ENCODE measurements at regions not wholly inside any gene's neighbourhood (a gene's known extent, or its start where the extent isn't known, plus 50 kb on each side); places are given as distances from the start of the nearest gene placed in this dataset.

DNA sequence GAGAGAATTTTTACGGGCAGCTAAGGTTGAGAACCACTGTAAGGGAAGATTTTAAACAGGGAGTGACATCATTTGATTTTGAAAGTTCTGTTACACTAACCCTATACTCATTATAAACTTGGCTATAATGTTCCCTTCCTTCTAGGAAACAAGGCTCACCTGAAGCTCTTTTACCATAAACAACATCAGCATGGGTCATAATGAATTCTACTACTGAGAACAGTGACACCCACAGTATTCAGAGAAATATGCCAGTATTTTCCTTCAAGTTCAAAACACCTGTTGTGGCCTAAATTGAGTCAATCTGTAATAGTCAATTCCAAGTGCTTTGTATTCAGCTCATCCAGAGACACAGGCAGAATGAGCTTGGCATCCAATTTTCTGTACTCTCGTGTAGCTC, 175.3 kb upstream of the STT3B start:
- Histone ChIP-seq H3K4me3 (ENCODE audit: insufficient read depth, low read length) (no peak overlapping the region), H4K20me1 (ENCODE audit: insufficient read depth, low read length) (no peaks in the 10 kb centered on the region), H3K79me2 (ENCODE audit: insufficient read depth, low read length) (no peaks in the 10 kb centered on the region), H3K27me3 (ENCODE audit: insufficient read depth, low read length) (no peaks in the 10 kb centered on the region), H3K27ac (ENCODE audit: low read depth, low read length) (no peak overlapping the region), H3K4me2 (ENCODE audit: insufficient read depth, low read length) (no peak overlapping the region), H2AFZ (ENCODE audit: low read length) (no peak overlapping the region), H3K36me3 (ENCODE audit: insufficient read depth, low read length) (no peaks in the 10 kb centered on the region), H3K9me3 (ENCODE audit: low read depth, low read length) (no peaks in the 10 kb centered on the region), H3K4me1 (ENCODE audit: insufficient read depth, low read length) (peaks cover 25% of the 10 kb centered on the region)
- DNase-seq (ENCODE audit: insufficient read length, low spot score, missing footprints) = no peak
- TF ChIP-seq, protein P1, sequence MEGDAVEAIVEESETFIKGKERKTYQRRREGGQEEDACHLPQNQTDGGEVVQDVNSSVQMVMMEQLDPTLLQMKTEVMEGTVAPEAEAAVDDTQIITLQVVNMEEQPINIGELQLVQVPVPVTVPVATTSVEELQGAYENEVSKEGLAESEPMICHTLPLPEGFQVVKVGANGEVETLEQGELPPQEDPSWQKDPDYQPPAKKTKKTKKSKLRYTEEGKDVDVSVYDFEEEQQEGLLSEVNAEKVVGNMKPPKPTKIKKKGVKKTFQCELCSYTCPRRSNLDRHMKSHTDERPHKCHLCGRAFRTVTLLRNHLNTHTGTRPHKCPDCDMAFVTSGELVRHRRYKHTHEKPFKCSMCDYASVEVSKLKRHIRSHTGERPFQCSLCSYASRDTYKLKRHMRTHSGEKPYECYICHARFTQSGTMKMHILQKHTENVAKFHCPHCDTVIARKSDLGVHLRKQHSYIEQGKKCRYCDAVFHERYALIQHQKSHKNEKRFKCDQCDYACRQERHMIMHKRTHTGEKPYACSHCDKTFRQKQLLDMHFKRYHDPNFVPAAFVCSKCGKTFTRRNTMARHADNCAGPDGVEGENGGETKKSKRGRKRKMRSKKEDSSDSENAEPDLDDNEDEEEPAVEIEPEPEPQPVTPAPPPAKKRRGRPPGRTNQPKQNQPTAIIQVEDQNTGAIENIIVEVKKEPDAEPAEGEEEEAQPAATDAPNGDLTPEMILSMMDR (IDR thresholded peaks at IDR 0.05; ENCODE audit: extremely low read depth, low read depth, low read length) = no peak

DNA sequence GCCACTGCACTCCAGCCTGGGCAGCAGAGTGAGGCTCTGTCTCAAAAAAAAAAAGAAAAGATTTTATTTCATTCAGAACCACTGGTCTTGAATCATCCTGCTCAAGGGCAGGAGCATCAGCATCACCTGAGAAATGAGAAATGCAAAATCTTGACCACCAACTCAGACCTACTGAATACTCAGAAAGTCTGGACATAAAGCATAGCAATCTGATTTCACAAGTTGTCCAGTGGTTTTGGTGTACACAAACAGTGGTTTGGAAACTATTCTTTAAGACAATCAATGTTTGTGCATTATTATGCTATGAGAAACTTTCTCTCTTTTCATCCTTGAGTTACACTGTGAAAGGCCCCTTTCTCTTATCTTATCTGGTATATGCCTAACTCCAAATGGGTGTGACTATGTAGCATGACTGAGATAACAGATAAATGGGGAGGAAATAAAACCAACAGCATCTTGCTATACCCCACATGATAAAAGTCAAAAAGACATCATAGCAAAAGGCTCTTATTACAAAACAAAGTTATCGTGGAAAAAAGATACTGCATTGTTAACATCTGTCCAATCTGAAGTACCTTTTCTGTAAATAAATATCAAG, 174.2 kb upstream of the STT3B start:
- H3K4me3 ChIP-seq (ENCODE audit: insufficient read depth, low read length) = no peak overlapping the region
- no peaks in the 10 kb centered on the region for H3K27me3 ChIP-seq (ENCODE audit: insufficient read depth, low read length)
- no peak for DNase-seq (ENCODE audit: insufficient read length, low spot score, missing footprints)

DNA sequence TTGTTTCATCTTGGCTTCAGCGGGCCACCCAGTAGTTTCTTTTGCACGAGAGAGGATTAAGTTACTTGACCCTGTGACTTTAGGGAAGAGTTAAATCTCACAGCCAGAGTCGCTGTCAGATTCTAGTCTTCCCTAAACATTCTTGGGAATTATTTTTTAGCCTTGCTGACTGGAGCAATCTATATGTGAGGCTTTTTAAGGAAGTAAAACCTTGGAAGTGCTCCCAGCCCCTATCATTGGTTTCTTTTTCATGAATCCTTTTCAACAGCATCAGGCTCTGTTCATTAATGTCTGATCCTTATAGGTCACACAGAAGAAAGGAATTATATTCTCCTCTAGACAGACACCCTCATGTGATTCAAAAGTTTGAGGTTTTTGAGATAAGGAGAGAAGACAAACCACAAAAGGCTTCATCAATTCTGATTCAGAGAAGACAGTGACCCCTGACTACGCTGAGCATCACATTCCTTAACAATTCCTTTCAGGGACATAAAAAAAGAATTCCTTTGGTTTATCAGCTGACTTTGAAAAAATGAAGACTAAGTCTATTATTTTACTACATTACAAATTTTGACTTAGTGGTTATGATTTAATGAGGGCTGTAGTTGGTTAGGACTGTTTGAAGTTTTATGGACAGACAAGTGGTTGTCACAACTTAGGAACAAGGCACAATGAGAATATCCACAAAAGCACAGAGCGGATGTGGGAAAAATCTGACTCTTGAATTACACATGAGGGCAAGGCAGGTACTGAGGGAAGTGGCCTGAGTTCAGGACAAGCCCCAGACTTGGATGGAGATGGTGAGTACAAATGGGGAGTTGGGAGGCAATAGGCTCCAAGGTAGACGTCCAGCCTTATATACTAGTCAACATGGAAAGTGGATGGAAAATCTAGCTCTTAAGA, 171.1 kb upstream of the STT3B start:
- Histone ChIP-seq H3K4me1 (ENCODE audit: insufficient read depth, low read length) (peaks cover 44% of the 10 kb centered on the region), H3K27me3 (ENCODE audit: insufficient read depth, low read length) (no peaks in the 10 kb centered on the region), H3K27ac (ENCODE audit: low read depth, low read length) (peak overlapping the region; percentile 76), H3K79me2 (ENCODE audit: insufficient read depth, low read length) (no peaks in the 10 kb centered on the region), H3K4me3 (ENCODE audit: insufficient read depth, low read length) (peak overlapping the region; percentile 29), H3K36me3 (ENCODE audit: insufficient read depth, low read length) (no peaks in the 10 kb centered on the region), H3K9me3 (ENCODE audit: low read depth, low read length) (no peaks in the 10 kb centered on the region), H3K4me2 (ENCODE audit: insufficient read depth, low read length) (peak overlapping the region; percentile 64), H4K20me1 (ENCODE audit: insufficient read depth, low read length) (no peaks in the 10 kb centered on the region), H2AFZ (ENCODE audit: low read length) (no peak overlapping the region)
- peak; percentile 47 for DNase-seq (ENCODE audit: insufficient read length, low spot score, missing footprints)
- TF ChIP-seq, protein P1 (IDR thresholded peaks at IDR 0.05; ENCODE audit: extremely low read depth, low read depth, low read length) = no peak

More for the DNA sequence above, 174.2 kb upstream of the STT3B start:
- TF ChIP-seq, protein P1 (IDR thresholded peaks at IDR 0.05; ENCODE audit: extremely low read depth, low read depth, low read length) = no peak
- Histone ChIP-seq H4K20me1 (ENCODE audit: insufficient read depth, low read length) (no peaks in the 10 kb centered on the region), H3K9me3 (ENCODE audit: low read depth, low read length) (no peaks in the 10 kb centered on the region), H3K36me3 (ENCODE audit: insufficient read depth, low read length) (no peaks in the 10 kb centered on the region), H3K27ac (ENCODE audit: low read depth, low read length) (no peak overlapping the region), H3K4me1 (ENCODE audit: insufficient read depth, low read length) (peaks cover 25% of the 10 kb centered on the region), H2AFZ (ENCODE audit: low read length) (no peak overlapping the region), H3K79me2 (ENCODE audit: insufficient read depth, low read length) (no peaks in the 10 kb centered on the region), H3K4me2 (ENCODE audit: insufficient read depth, low read length) (no peak overlapping the region)

DNA sequence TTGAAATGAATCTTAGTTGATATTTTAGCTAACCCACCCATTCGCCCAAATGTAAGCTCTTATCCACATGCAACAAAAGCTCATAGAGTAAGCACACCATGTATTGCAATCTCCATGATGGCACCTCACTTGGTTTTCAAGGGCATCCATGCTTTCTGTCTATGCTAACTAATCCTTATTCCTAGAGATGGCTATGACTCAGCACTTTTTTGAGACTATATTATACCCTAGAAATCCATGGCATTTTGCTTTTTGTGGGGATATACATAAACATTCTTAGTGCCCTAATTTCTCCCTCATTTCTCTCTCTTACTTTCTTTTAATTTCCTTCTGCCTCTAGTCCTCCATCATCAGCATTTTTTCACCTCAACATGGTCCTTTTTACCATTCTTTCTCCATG, 168.5 kb upstream of the STT3B start:
- Histone ChIP-seq H3K36me3 (ENCODE audit: insufficient read depth, low read length) (no peaks in the 10 kb centered on the region), H3K9me3 (ENCODE audit: low read depth, low read length) (no peaks in the 10 kb centered on the region), H3K4me1 (ENCODE audit: insufficient read depth, low read length) (peaks cover 39% of the 10 kb centered on the region), H4K20me1 (ENCODE audit: insufficient read depth, low read length) (no peaks in the 10 kb centered on the region), H3K4me3 (ENCODE audit: insufficient read depth, low read length) (no peak overlapping the region), H3K27me3 (ENCODE audit: insufficient read depth, low read length) (no peaks in the 10 kb centered on the region), H3K4me2 (ENCODE audit: insufficient read depth, low read length) (peak overlapping the region; percentile 39), H3K27ac (ENCODE audit: low read depth, low read length) (peak overlapping the region; percentile 75), H2AFZ (ENCODE audit: low read length) (no peak overlapping the region), H3K79me2 (ENCODE audit: insufficient read depth, low read length) (no peaks in the 10 kb centered on the region)
- no peak for DNase-seq (ENCODE audit: insufficient read length, low spot score, missing footprints)
- TF ChIP-seq, protein P1 (IDR thresholded peaks at IDR 0.05; ENCODE audit: extremely low read depth, low read depth, low read length) = no peak
